ENCODE measurements at regions not wholly inside any gene's neighbourhood (a gene's known extent, or its start where the extent isn't known, plus 50 kb on each side); places are given as distances from the start of the nearest gene placed in this dataset.

GRCh38 chr15:95431518-95431917 is 899.0 kb upstream of the NR2F2 start:
- H3K4me3 ChIP-seq, result no peak overlapping the region
- H3K27ac ChIP-seq, result peak overlapping the region; percentile 75 to 77
- intact Hi-C loops (cut with DNase I; ENCODE audit: low total_unique reads), result no loop called here
- peaks cover 0 to 49% (median 8%) of the 10 kb centered on the region in 4 donors for H3K4me1 ChIP-seq
- H3K36me3 ChIP-seq, result no peaks in the 10 kb centered on the region
- DNase-seq, result no peak
- no peak for TF ChIP-seq CTCF (IDR thresholded peaks at IDR 0.05)
- no peaks in the 10 kb centered on the region for H3K27me3 ChIP-seq
- no peaks in the 10 kb centered on the region for H3K9me3 ChIP-seq

- Histone ChIP-seq H3K36me3 (no peaks in the 10 kb centered on the region), H3K4me3 (no peak overlapping the region), H3K27ac (peak overlapping the region; percentile 75 to 77), H3K9me3 (no peaks in the 10 kb centered on the region), H3K4me1 (peaks cover 0 to 55% (median 8%) of the 10 kb centered on the region in 4 donors), H3K27me3 (no peaks in the 10 kb centered on the region)
- DNase-seq, result no peak
- TF ChIP-seq CTCF (IDR thresholded peaks at IDR 0.05), result no peak
- intact Hi-C loops (cut with DNase I; ENCODE audit: low total_unique reads), result no loop called here
These were observed 897.6 kb upstream of the NR2F2 start for GRCh38 chr15:95432878-95433405.

- no peak for DNase-seq
- intact Hi-C loops (cut with DNase I; ENCODE audit: low total_unique reads), result no loop called here
- Histone ChIP-seq H3K9me3 (no peaks in the 10 kb centered on the region), H3K27ac (peak overlapping the region; percentile 70 to 77), H3K27me3 (no peaks in the 10 kb centered on the region), H3K4me1 (peaks cover 0 to 55% (median 16%) of the 10 kb centered on the region in 4 donors), H3K36me3 (no peaks in the 10 kb centered on the region), H3K4me3 (no peak overlapping the region)
- TF ChIP-seq CTCF (IDR thresholded peaks at IDR 0.05), result no peak
These were observed 890.6 kb upstream of the NR2F2 start for GRCh38 chr15:95439922-95440376.

GRCh38 chr15:95440712-95441111 is 889.8 kb upstream of the NR2F2 start:
- Histone ChIP-seq H3K36me3 (no peaks in the 10 kb centered on the region), H3K4me3 (no peak overlapping the region), H3K4me1 (peaks cover 0 to 51% (median 16%) of the 10 kb centered on the region in 4 donors), H3K27me3 (no peaks in the 10 kb centered on the region), H3K9me3 (no peaks in the 10 kb centered on the region), H3K27ac (peak overlapping the region; percentile 70 to 77)
- TF ChIP-seq CTCF (IDR thresholded peaks at IDR 0.05), result no peak
- intact Hi-C loops (cut with DNase I; ENCODE audit: low total_unique reads), result no loop called here
- DNase-seq, result no peak

- TF ChIP-seq CTCF (IDR thresholded peaks at IDR 0.05), result no peak
- H3K27me3 ChIP-seq, result no peaks in the 10 kb centered on the region
- no peak overlapping the region for H3K4me3 ChIP-seq
- peak overlapping the region; percentile 70 to 77 for H3K27ac ChIP-seq
- H3K9me3 ChIP-seq, result no peaks in the 10 kb centered on the region
- peak in 1 of 2 donors; percentile 72 for DNase-seq
- intact Hi-C loops (cut with DNase I; ENCODE audit: low total_unique reads), result no loop called here
- peaks cover 0 to 44% (median 16%) of the 10 kb centered on the region in 4 donors for H3K4me1 ChIP-seq
- H3K36me3 ChIP-seq, result no peaks in the 10 kb centered on the region
These were observed 888.3 kb upstream of the NR2F2 start for GRCh38 chr15:95442107-95442719.
